H1 (cell line): ENCODE measurements at regions not wholly inside any gene's neighbourhood (a gene's known extent, or its start where the extent isn't known, plus 50 kb on each side); places are given as distances from the start of the nearest gene placed in this dataset.

ENCODE experiments used
- TAF7 ChIP-seq: optimal IDR thresholded peaks from 2 replicates; pipeline ENCODE3; 2011; ENCODE audit warnings: low read depth, mild to moderate bottlenecking, inconsistent platforms, low read length, moderate library complexity, borderline replicate concordance

- no peak for TF ChIP-seq TAF7
These were observed 274.9 kb upstream of the LMO3 start (continued) for GRCh38 chr12:16880864-16881285.
